Endodermal cell (in vitro differentiated cells): ENCODE measurements at regions not wholly inside any gene's neighbourhood (a gene's known extent, or its start where the extent isn't known, plus 50 kb on each side); places are given as distances from the start of the nearest gene placed in this dataset.
"Not testable (repeated sequence)": the region's sequence is repeated elsewhere in the genome, so short reads cannot be mapped to it uniquely, and the experiment has no call there.

Experiments used
- DNase-seq: peaks from one replicate; pipeline ENCODE4 v3.0.0-alpha.2; 2017
- H3K27ac ChIP-seq: 2 replicates; pipeline ENCODE4 v1.5.1; 2013; ENCODE audit warnings: mild to moderate bottlenecking, low read depth, low read length, moderate library complexity
- H3K27me3 ChIP-seq: 2 replicates; pipeline ENCODE4 v1.6.1; 2013; ENCODE audit warnings: mild to moderate bottlenecking, low read length, moderate library complexity; ENCODE audit not compliant: insufficient read depth, control insufficient read depth, poor library complexity, severe bottlenecking
- H3K36me3 ChIP-seq: 2 replicates; pipeline ENCODE4 v1.7.0; 2013; ENCODE audit warnings: mild to moderate bottlenecking, low read length, moderate library complexity; ENCODE audit not compliant: control insufficient read depth, insufficient read depth
- H3K4me1 ChIP-seq: one replicate; pipeline ENCODE4 v1.7.0; 2013; ENCODE audit warnings: low read length; ENCODE audit not compliant: control insufficient read depth, insufficient read depth
- H3K4me3 ChIP-seq: 2 replicates; pipeline ENCODE4 v1.5.1; 2013; ENCODE audit warnings: mild to moderate bottlenecking, low read length, moderate library complexity
- H3K9ac ChIP-seq: 2 replicates; pipeline ENCODE4 v1.6.1; 2013; ENCODE audit warnings: mild to moderate bottlenecking, low read length, moderate library complexity; ENCODE audit not compliant: poor library complexity, severe bottlenecking; ENCODE audit errors: extremely low read depth
- H3K9me3 ChIP-seq: 2 replicates; pipeline ENCODE4 v1.6.1; 2013; ENCODE audit warnings: mild to moderate bottlenecking, low read length, moderate library complexity; ENCODE audit not compliant: control insufficient read depth
- H3K27ac Mint-ChIP-seq: 2 replicates; pipeline ENCODE4 v1.8.0; 2020; ENCODE audit warnings: mixed read lengths
- H3K27me3 Mint-ChIP-seq: 2 replicates; pipeline ENCODE4 v1.8.0; 2021; ENCODE audit warnings: mild to moderate bottlenecking, mixed read lengths; ENCODE audit not compliant: insufficient read depth
- H3K36me3 Mint-ChIP-seq: 2 replicates; pipeline ENCODE4 v1.8.0; 2020; ENCODE audit warnings: low read depth, mixed read lengths
- H3K4me1 Mint-ChIP-seq: 2 replicates; pipeline ENCODE4 v1.8.0; 2020; ENCODE audit warnings: mixed read lengths
- H3K4me3 Mint-ChIP-seq: 2 replicates; pipeline ENCODE4 v1.8.0; 2020; ENCODE audit warnings: mild to moderate bottlenecking, moderate library complexity, mixed read lengths
- H3K9me3 Mint-ChIP-seq: 2 replicates; pipeline ENCODE4 v1.8.0; 2020; ENCODE audit warnings: mild to moderate bottlenecking, mixed read lengths
- CTCF ChIP-seq: fragments of 200-600 bp; sonication (generic); conservative IDR thresholded peaks from 2 replicates; pipeline ENCODE4 v1.5.0; 2021; ENCODE audit warnings: antibody characterized with exemption, mild to moderate bottlenecking
- WGBS, 2 experiments: methylation state at CpG; one replicate each; pipeline versions ENCODE4 v1.1.5 to v1.1.7; 2013; ENCODE audit warnings: missing lambda C conversion rate in 2 of 2, mixed read lengths in 1 of 2; ENCODE audit not compliant: insufficient coverage in 1 of 2, insufficient read length in 1 of 2; 5-methylcytosine and 5-hydroxymethylcytosine counted together

- Mint-ChIP-seq H3K27me3 (no peaks in the 10 kb centered on the region), H3K4me3 (no peak overlapping the region), H3K4me1 (no peaks in the 10 kb centered on the region), H3K36me3 (no peaks in the 10 kb centered on the region), H3K27ac (no peak overlapping the region), H3K9me3 (peaks cover 52% of the 10 kb centered on the region)
- no peaks in the 10 kb centered on the region for H3K27me3 ChIP-seq
- no peak overlapping the region for H3K27ac ChIP-seq
- no peaks in the 10 kb centered on the region for H3K4me1 ChIP-seq
- no peak for DNase-seq
- no peak for TF ChIP-seq CTCF
- H3K36me3 ChIP-seq = no peaks in the 10 kb centered on the region
- peaks cover 45% of the 10 kb centered on the region for H3K9me3 ChIP-seq
- no peak overlapping the region for H3K9ac ChIP-seq
- 89 to 94% methylated on average over 8 to 29 of the region's 29 CpGs for WGBS, 2 experiments
- H3K4me3 ChIP-seq = no peak overlapping the region
These were observed 391.4 kb upstream of the NDN start for GRCh38 chr15:24078310-24079029.

- not testable (repeated sequence) for DNase-seq, H3K27ac Mint-ChIP-seq, H3K4me1 Mint-ChIP-seq, H3K4me3 Mint-ChIP-seq, H3K27me3 Mint-ChIP-seq, H3K36me3 Mint-ChIP-seq, H3K27me3 ChIP-seq, H3K27ac ChIP-seq, H3K4me3 ChIP-seq, H3K36me3 ChIP-seq, H3K4me1 ChIP-seq, H3K9ac ChIP-seq
- peaks cover 36% of the 10 kb centered on the region for H3K9me3 ChIP-seq
- peaks cover 64% of the 10 kb centered on the region for H3K9me3 Mint-ChIP-seq
- WGBS, 2 experiments = 40% methylated on average over 1 of the region's 1 CpG
These were observed 401.8 kb upstream of the NDN start for GRCh38 chr15:24088941-24089340.

GRCh38 chr15:24101503-24101902 lies 414.4 kb upstream of the NDN start:
- H3K27me3 Mint-ChIP-seq, H3K9me3 ChIP-seq, H3K27me3 ChIP-seq, H3K9ac ChIP-seq, H3K27ac ChIP-seq, H3K27ac Mint-ChIP-seq, H3K36me3 ChIP-seq, H3K4me1 ChIP-seq, H3K4me3 ChIP-seq, H3K4me1 Mint-ChIP-seq, H3K36me3 Mint-ChIP-seq: not testable (repeated sequence)
- Mint-ChIP-seq H3K9me3 (peaks cover 19% of the 10 kb centered on the region), H3K4me3 (peak overlapping the region; percentile 51)
- peak; percentile 63 for DNase-seq
- 50 to 67% methylated on average over 4 to 24 of the region's 30 CpGs for WGBS, 2 experiments

- peaks cover 28% of the 10 kb centered on the region for H3K9me3 Mint-ChIP-seq
These were observed 420.4 kb upstream of the NDN start for GRCh38 chr15:24107524-24107923.

GRCh38 chr15:24107948-24108347 lies 420.8 kb upstream of the NDN start:
- not testable (repeated sequence) for H3K4me3 ChIP-seq, H3K27me3 ChIP-seq, H3K9ac ChIP-seq, H3K27ac ChIP-seq, H3K27ac Mint-ChIP-seq, H3K27me3 Mint-ChIP-seq, H3K4me1 ChIP-seq, H3K36me3 Mint-ChIP-seq, H3K9me3 ChIP-seq, H3K4me1 Mint-ChIP-seq, H3K36me3 ChIP-seq, DNase-seq, H3K4me3 Mint-ChIP-seq
- H3K9me3 Mint-ChIP-seq = peaks cover 31% of the 10 kb centered on the region
- 75 to 79% methylated on average over 1 to 3 of the region's 4 CpGs for WGBS, 2 experiments

More at GRCh38 chr15:24107524-24107923, 420.4 kb upstream of the NDN start:
- H3K9ac ChIP-seq, H3K4me1 ChIP-seq, DNase-seq, H3K27me3 Mint-ChIP-seq, H3K27ac Mint-ChIP-seq, H3K4me1 Mint-ChIP-seq, H3K36me3 Mint-ChIP-seq, H3K4me3 Mint-ChIP-seq, H3K36me3 ChIP-seq, H3K9me3 ChIP-seq, H3K4me3 ChIP-seq, H3K27ac ChIP-seq, H3K27me3 ChIP-seq: not testable (repeated sequence)
- WGBS, 2 experiments = 80 to 88% methylated on average over 4 to 5 of the region's 6 CpGs

- H3K9ac ChIP-seq, H3K4me3 Mint-ChIP-seq, H3K36me3 ChIP-seq, H3K9me3 ChIP-seq, DNase-seq, H3K4me3 ChIP-seq, H3K27me3 ChIP-seq, H3K27ac ChIP-seq, H3K36me3 Mint-ChIP-seq, H3K27ac Mint-ChIP-seq, H3K4me1 Mint-ChIP-seq, H3K4me1 ChIP-seq, H3K27me3 Mint-ChIP-seq: not testable (repeated sequence)
- H3K9me3 Mint-ChIP-seq = peaks cover 35% of the 10 kb centered on the region
- WGBS, 2 experiments = 29 to 69% methylated on average over 1 to 3 of the region's 3 CpGs
These were observed 421.2 kb upstream of the NDN start for GRCh38 chr15:24108349-24108748.
